CD4-positive, alpha-beta T cell treated with Interleukin-6 at 100 ng/mL for 8 hours (primary cell): ENCODE measurements at regions not wholly inside any gene's neighbourhood (a gene's known extent, or its start where the extent isn't known, plus 50 kb on each side); places are given as distances from the start of the nearest gene placed in this dataset.
"Not testable (repeated sequence)": the region's sequence is repeated elsewhere in the genome, so short reads cannot be mapped to it uniquely, and the experiment has no call there.

ENCODE experiments used
- DNase-seq: peaks from one replicate; pipeline ENCODE4 v3.0.0-alpha.2; 2020; ENCODE audit warnings: mixed read lengths, low spot score

- DNase-seq = no peak
Measured at GRCh38 chr16:59997706-59998105, 1263.6 kb upstream of the GOT2 start.

GRCh38 chr16:59993101-59993500, 1259.0 kb upstream of the GOT2 start:
- DNase-seq = no peak

DNA sequence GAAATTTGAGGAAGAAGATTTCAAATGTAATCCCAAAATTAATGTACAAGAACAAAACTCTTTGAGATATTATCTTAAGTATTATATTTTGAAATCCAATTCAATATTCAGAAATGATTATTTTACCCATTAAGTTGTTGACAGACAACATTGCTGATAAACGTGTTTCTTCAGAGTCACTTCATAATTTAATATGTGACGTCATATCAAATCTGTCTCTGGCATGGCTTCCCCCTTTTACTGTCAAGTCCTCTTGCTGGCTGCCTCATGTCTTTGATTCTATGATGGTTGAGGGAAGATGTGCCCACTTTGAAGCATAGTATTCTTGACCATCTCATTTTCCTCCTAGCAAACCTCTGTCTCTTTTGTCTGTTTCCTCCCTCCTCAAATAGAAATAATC, 1257.1 kb upstream of the GOT2 start:
- DNase-seq = no peak

GRCh38 chr16:59988591-59988990, 1254.5 kb upstream of the GOT2 start:
- DNase-seq = no peak

- no peak for DNase-seq
Measured at GRCh38 chr16:59975953-59976352, 1241.8 kb upstream of the GOT2 start.

- DNase-seq = no peak
Measured at GRCh38 chr16:59973966-59974365, 1239.8 kb upstream of the GOT2 start.

- no peak for DNase-seq
Measured at GRCh38 chr16:59971264-59971663, 1237.1 kb upstream of the GOT2 start.

GRCh38 chr16:59964232-59964924, 1230.3 kb upstream of the GOT2 start:
- no peak for DNase-seq

GRCh38 chr16:59959311-59959710, 1225.2 kb upstream of the GOT2 start:
- no peak for DNase-seq

- no peak for DNase-seq
Measured at GRCh38 chr16:59950431-59950830, 1216.3 kb upstream of the GOT2 start.

DNA sequence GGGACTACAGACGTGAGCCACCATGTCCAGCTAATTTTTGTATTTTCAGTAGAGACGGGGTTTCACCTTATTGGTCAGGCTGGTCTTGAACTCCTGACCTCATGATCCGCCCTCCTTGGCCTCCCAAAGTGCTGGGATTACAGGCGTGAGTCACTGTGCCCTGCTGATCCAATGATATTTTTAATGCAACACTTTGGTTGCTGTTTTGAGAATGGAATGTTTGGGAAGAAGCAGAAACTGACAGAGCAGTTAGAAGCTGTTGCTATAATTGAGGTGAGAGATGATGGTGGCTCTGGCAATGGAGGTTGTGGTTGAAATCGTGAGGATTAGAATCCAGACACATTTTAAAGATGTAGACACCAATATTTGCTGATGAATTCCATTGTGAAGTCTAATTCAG, 1209.9 kb upstream of the GOT2 start:
- DNase-seq = not testable (repeated sequence)

- DNase-seq = no peak
Measured at GRCh38 chr16:59941594-59941993, 1207.5 kb upstream of the GOT2 start.

DNA sequence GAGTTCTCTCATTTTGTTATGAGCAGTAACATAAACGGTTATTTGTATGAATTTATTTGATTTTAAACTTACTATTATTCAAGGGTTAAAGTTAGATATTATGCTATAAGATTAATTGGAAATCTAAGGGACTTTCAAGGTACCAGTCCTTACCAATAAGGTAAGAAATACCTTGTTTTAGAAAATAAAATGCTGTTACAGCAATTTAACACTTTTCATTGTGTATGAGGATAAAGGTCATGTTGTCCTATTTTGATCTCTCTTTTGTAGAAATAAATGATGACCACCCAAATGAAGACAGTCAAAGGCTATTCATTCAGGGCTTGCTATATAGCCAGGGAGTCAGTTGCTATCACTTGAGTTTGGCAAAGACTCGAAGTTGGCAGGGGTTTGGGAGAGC, 1185.9 kb upstream of the GOT2 start:
- DNase-seq = no peak

GRCh38 chr16:59913666-59914065, 1179.5 kb upstream of the GOT2 start:
- DNase-seq = no peak

GRCh38 chr16:59909262-59909661, 1175.1 kb upstream of the GOT2 start:
- no peak for DNase-seq

GRCh38 chr16:59907611-59908010, 1173.5 kb upstream of the GOT2 start:
- DNase-seq = no peak

DNA sequence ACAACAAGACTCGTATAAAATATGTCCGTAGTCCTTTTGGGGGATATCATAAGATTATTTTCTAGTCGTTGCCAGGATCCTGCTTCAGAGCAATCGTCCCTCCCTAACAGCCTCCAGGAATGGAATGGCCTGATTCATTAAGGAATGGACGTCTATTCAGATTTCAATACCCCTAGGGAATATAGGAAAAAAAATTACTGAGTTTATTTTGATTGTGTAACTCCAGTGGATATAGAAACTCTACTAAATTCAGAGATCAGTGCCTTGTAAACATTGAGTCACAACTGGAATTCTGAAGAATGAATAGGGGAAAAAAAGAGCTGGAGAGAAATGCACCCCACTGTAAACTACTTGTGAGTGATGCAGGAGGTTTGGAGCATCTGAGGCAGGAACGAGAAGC, 1171.5 kb upstream of the GOT2 start:
- DNase-seq = no peak

GRCh38 chr16:59905131-59905530, 1171.0 kb upstream of the GOT2 start:
- DNase-seq = no peak

- no peak for DNase-seq
Measured at GRCh38 chr16:59899940-59900339, 1165.8 kb upstream of the GOT2 start.

- DNase-seq = no peak
Measured at GRCh38 chr16:59892376-59892775, 1158.3 kb upstream of the GOT2 start.

- DNase-seq = no peak
Measured at GRCh38 chr16:59887856-59888255, 1153.7 kb upstream of the GOT2 start.

GRCh38 chr16:59886021-59886420, 1151.9 kb upstream of the GOT2 start:
- DNase-seq = no peak

- no peak for DNase-seq
Measured at GRCh38 chr16:59881376-59881775, 1147.3 kb upstream of the GOT2 start.

DNA sequence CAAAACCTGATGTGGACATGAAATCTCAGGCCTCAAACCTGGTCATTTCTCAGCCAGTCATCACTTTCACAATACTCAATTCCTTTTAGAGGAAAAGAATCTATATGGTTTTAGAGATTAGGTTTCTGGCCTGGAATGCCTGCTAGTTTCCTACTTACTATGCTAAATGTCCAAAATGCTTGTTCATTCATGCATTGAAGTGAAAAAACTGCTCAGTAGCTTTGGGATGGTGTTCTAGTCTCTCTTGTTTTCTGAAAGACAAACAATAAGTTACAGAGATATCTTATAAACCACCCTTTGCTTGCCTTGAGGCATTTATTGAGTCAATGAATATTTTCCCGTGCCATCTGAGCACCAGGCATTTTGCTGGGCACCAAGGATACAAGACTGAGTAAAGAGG, 1146.5 kb upstream of the GOT2 start:
- no peak for DNase-seq

DNA sequence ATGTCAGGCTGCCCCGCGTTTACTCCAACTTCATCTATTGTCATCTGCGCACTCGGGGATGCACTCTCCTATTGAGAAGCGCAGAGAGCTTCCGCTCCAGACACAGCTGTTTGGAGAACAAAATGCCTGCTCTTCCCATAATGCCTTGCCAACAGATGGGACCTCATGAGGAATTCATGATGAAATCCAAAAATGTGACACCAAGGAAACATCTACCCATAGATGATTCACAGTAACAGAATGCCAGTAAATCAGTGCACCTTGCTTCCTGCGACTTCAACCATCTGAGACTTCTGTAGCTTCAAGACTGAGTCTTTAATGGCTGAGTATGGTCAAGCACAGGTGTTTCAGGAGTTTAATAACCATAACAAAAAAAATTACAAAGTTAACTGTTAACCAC, 1144.9 kb upstream of the GOT2 start:
- no peak for DNase-seq
